HG03108 (cell line): ENCODE measurements at regions not wholly inside any gene's neighbourhood (a gene's known extent, or its start where the extent isn't known, plus 50 kb on each side); places are given as distances from the start of the nearest gene placed in this dataset.
"Not testable (repeated sequence)": the region's sequence is repeated elsewhere in the genome, so short reads cannot be mapped to it uniquely, and the experiment has no call there.

Experiments
- ATAC-seq: cut with Tn5 transposase; IDR thresholded peaks from one replicate; pipeline ENCODE4 v1.9.1; 2021; ENCODE audit warnings: moderate library complexity; ENCODE audit not compliant: unreplicated experiment

- no peak for ATAC-seq
These were observed 60.2 kb downstream of the LSMEM1 start for GRCh38 chr7:112540839-112541577.

DNA sequence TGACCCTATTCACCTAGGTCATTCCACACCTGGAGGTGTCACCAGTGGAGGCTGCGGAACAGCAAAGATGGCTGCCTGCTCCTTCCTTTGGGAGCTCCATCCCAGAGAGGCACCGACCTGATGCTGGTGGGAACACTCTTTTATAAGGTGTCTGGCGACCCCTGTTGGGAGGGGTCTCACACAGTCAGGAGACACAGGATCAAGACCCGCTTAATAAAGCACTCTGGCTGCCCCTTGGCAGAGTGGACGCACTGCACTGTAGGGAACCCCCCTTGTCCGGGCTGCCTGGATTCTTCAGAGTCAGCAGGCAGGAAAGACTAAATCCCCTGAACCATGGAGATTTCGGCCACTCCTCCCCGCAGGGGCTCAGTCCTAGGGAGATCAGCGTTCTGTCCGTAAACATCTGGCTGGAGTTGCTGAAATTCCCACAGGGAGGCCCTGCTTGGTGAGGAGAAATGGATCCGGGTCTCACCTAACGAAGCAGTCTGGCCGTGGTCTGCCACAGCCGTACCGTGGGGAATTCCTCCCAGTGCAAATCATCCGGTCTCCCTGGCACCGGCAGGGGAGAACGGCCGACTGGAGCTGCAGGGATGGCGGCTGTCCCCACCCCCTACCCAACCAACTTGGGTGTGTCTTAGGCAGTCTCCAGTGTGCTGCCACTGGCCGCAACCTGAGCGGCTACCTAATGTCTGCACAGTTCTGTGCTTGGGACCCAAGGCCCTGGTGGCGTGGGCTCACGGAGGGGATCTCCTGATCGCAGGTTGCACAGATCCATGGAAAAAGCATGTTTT, 66.1 kb downstream of the LSMEM1 start:
- no peak for ATAC-seq

GRCh38 chr7:112547916-112548315, 67.1 kb downstream of the LSMEM1 start:
- no peak for ATAC-seq

GRCh38 chr7:112550468-112551060, 69.8 kb downstream of the LSMEM1 start:
- ATAC-seq: no peak

GRCh38 chr7:112551521-112551920, 70.7 kb downstream of the LSMEM1 start:
- ATAC-seq: not testable (repeated sequence)

DNA sequence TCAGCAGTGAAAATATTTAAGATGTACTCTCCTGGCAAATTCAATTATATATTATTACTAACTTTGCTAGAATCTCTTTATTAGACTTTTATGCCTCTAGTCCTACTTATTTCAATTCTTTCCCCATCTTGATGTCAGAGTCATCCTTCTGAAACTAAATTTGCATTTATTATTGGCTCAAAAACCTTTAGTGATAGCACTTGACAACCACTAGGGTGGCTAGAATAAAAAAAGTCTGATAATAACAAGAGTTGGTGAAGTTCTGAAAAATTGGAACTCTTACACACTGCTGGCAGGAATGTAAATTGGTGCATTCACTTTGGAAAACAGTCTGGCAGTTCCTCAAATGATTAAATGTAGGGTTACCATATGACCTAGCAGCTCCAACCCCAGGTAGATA, 73.8 kb downstream of the LSMEM1 start:
- no peak for ATAC-seq

DNA sequence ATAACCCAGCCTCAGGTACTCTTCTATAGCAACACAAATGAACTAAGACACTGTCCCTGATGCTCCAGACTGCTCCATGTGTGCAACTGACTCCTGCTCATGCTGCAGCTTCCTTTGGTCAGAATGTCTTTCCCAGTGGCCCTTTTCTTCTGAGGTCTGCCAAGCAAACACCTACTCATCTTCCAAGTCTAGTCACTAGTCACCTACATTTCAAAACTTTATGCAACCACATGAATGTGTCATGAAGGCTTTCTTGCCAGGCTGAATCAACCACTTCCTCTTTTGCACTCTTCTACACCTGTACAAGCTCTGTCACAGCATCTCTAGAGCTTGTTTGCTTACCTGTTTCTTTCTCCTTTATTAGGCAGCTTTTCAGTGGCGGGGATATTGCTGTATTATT, 75.8 kb downstream of the LSMEM1 start:
- ATAC-seq: peak; percentile 97

DNA sequence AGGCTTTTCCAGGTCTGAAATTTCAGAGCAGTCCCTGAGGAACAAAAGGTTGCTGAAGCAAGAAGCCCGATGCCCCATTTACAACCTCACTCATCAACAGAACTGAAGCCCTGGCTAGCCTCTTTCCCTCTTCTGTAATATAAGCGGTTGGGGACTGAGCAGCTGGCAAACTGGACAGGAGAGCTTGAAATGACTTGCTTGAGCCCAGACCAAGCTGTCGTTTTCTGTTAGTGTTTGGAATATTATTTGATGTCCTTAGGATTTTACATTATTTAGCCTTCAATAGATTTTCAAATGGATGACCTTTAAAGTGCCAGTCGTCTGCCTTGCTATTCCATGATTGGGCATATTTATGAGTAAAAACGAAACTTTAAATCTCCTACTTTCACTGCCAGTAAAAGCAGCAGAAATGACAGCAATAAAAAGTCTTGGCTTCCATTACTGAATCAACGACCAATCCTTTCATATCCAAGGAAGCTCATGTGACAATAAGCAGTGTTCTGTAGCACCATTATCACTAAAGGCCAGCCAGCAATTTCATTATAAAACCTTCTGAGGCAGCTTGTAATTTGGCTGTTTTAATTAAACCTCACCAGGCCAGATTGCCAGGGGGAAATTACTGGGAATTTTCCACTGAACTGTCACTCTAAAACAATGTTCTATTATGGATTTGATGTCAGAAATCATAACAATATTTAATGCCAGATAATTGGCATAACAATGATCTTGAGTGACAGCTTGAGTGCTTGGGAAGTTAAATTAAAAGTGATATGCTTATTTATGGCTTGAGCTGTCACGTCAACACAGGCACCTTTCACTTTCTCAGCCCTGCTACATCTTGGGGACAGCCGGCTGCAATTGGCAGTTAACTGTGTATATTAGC, 85.9 kb downstream of the LSMEM1 start:
- ATAC-seq: no peak

GRCh38 chr7:112567388-112567787, 86.6 kb downstream of the LSMEM1 start:
- ATAC-seq: no peak

DNA sequence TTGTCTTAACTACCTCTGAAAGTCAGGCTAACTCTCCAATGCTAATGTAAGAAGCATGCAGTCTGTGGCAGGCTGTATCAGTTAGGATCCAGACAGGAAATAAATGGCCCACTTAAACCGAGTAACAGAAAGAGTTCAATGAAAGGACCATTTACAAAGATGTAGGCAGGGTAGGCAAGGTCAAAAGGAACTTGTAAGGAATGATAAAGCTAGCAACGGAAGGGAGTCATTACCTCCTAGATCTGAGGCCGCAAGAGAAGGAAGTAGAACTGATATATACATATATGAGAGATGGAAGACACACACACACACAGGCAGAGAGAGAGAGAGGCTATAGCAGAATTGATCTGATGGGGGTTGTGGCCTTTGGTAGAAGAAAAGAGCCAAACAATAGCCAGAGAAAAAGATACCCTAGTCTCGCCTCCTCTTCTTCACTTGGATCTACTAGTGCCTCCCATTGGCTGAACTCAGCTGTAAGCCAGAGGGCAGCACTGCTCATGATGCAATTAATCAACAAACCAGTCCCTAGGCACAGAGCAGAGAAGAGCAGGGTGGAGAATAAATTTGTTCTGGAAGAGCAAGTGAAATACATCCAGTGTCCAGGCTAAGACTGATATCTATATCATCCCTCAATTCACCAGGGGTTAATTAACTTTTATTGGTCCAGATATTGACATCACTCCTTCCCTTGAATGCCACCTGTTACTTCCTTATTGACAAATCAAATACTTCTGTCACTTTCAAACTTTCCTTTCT, 91.2 kb downstream of the LSMEM1 start:
- ATAC-seq: no peak

- no peak for ATAC-seq
These were observed 92.0 kb downstream of the LSMEM1 start for GRCh38 chr7:112572669-112573301.

DNA sequence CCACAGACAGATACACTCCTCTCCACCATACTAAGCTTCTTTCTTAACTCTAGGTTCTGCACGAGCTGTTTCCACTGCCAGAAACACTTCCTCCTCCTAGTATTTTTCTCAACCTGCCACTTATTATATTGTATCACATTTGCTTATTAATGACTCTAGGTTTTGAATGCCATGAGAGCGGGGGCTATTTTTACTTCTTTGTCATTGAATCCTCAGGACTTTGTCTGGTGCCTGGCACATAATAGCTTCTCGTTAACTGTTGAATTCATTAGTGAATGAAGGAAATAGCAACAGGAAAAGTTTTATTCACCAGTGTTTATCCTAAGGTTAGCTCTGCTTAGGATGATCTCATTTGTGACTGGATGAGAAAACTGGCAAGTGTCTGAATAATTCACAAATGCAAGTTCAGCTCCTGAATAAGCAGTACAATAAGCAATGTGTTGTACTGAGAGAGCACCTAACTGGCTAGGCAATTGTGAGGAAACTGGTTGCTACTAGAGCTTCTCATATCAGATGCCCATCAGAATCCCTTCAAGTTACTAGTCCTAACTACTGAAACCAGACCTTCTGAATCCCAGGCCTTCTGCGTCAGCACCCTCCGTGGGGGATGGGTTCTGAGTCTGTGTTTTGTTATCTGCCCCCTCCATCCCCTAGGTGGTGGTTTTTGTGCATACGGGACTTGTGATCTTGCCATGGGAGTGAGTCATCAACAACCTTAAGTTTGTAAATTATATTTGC, 92.7 kb downstream of the LSMEM1 start:
- ATAC-seq: no peak

- ATAC-seq: no peak
These were observed 95.1 kb downstream of the LSMEM1 start for GRCh38 chr7:112575864-112576263.

DNA sequence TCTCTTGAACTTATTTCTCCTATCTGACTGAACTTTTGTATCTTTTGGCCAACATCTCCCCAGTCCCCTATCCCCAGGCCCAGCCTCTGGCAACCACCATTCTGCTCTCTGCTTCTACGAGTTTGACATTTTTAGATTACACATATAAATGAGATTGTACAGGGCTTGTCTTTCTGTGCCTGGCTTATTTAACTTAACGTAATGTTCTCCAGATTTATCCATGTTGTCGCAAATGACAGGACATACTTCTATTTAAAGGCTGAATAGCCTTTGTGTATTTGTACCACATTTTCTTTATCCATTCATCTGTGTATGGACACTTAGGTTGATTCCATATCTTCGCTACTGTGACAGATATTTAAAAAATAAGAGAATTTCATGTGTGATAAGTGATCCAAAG, 98.6 kb downstream of the LSMEM1 start:
- ATAC-seq: no peak

DNA sequence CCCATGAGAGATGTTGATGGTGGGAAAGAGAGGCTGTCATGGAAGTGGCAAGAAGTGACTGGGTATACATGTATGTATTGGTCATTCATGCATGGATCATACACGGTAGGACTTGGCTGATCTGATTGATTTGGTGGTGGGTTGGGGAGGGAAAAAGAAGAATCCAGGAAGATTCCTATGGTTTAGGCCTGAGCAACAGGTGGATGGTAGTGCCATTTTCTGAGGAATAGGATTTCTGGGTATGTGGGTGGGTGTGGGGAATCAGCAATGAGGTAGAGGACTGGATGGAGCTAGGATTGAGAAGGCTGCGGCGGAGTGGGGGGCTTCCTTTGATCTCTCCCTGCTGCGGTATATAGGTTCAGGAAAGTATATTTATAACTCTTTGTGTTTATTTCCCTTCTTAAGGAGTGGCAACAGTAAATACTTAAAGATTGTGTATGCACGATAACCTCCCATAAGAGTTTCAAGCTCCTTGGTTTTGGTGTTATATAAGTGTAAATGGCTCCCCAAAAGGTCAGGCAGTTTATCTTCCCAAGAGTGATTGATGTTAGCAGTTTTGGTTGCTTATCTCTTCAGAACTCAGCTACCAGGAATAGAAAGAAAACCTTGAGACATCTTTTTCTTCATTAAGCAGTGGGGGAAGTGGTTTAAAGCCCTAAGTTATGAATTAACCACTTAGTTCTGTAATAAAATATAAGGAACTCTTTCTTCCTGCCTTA, 100.1 kb downstream of the LSMEM1 start:
- no peak for ATAC-seq

- no peak for ATAC-seq
These were observed 100.7 kb downstream of the LSMEM1 start for GRCh38 chr7:112581529-112581928.

DNA sequence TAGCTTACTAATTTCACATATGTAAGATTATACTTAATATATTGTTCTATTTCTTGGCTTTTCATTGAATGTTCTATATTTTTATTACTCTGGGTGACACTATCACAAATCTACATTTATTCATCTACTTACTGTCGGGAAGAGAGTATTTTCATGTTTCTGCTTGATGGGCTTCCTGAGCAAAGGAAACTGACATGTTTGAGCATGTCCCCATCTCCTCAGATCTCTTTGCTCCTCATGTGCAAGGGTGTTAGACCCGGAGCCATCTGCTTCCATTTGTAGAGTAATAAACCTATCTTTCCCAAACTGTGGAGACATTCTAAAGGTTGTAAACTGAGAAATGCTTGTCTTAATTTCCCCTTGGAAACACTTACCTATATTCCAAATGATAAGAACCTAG, 103.5 kb downstream of the LSMEM1 start:
- ATAC-seq: no peak

DNA sequence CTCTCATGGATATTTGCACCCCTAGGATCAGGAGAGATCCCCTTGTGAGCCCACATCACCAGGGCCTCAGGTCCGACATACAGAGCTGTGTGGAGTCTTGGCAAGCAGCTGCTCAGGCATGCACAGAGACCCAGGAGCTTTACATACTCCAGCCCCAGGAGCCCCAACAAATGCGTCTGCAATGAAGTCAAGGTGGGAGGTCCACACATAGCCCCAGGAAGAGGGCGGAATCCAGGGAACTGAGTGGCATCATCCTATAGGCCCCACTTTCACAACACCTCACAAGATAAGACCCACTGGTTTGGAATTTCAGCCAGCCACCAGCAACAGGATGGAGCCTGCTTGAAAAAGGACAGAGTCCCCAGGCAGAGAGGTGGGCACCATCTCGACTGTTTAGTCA, 106.7 kb downstream of the LSMEM1 start:
- ATAC-seq: no peak
